SU-DHL-6 (cell line): ENCODE measurements at regions not wholly inside any gene's neighbourhood (a gene's known extent, or its start where the extent isn't known, plus 50 kb on each side); places are given as distances from the start of the nearest gene placed in this dataset.

Source experiments
- H2AFZ ChIP-seq: fragments of 200-600 bp; sonication (generic); 2 replicates; pipeline ENCODE4 v1.6.1; 2014; ENCODE audit warnings: low read depth, mild to moderate bottlenecking, moderate library complexity, mixed read lengths, antibody characterized with exemption, low read length; ENCODE audit not compliant: severe bottlenecking
- H3F3A ChIP-seq: fragments of 200-600 bp; shearing (Covaris generic); 2 replicates; pipeline ENCODE4 v1.6.0; 2016; ENCODE audit warnings: antibody characterized with exemption, mild to moderate bottlenecking; ENCODE audit not compliant: insufficient read depth
- H3K27ac ChIP-seq: fragments of 200-600 bp; sonication (generic); 2 replicates; pipeline ENCODE4 v1.5.1; 2016; ENCODE audit warnings: low read depth, mild to moderate bottlenecking, low read length, moderate library complexity, mixed read lengths
- H3K27me3 ChIP-seq: fragments of 200-600 bp; sonication (generic), shearing (Covaris generic); 2 replicates; pipeline ENCODE4 v1.6.0; 2014; ENCODE audit warnings: mild to moderate bottlenecking, low read length
- H3K36me3 ChIP-seq: fragments of 200-600 bp; sonication (generic); 2 replicates; pipeline ENCODE4 v1.6.1; 2014; ENCODE audit warnings: mild to moderate bottlenecking, low read length, mixed read lengths
- H3K4me2 ChIP-seq: fragments of 300-600, 200-600 bp; shearing (Covaris generic), sonication (generic); 2 replicates; pipeline ENCODE4 v1.6.0; 2014; ENCODE audit warnings: low read length, low read depth, mild to moderate bottlenecking; ENCODE audit not compliant: poor library complexity, severe bottlenecking
- H3K4me3 ChIP-seq: fragments of 200-600 bp; sonication (generic); 2 replicates; pipeline ENCODE4 v1.5.1; 2014; ENCODE audit warnings: antibody characterized with exemption, low read length, mild to moderate bottlenecking, mixed read lengths; ENCODE audit not compliant: insufficient read depth, poor library complexity, severe bottlenecking
- H3K79me2 ChIP-seq: fragments of 200-600 bp; sonication (generic); 2 replicates; pipeline ENCODE4 v1.6.1; 2014; ENCODE audit warnings: mild to moderate bottlenecking, low read length, moderate library complexity; ENCODE audit not compliant: insufficient read depth
- H3K9ac ChIP-seq: fragments of 200-600 bp; sonication (generic); 2 replicates; pipeline ENCODE4 v1.7.0; 2014; ENCODE audit warnings: mild to moderate bottlenecking, low read length
- H3K9me2 ChIP-seq: fragments of 200-600 bp; sonication (generic); replicated peaks from 2 replicates; pipeline ENCODE4 v1.6.1; 2014; ENCODE audit warnings: low read length; ENCODE audit not compliant: insufficient read depth
- H3K9me3 ChIP-seq: fragments of 200-600 bp; sonication (generic); 2 replicates; pipeline ENCODE4 v1.6.1; 2014; ENCODE audit warnings: low read length, mixed read lengths; ENCODE audit not compliant: insufficient read depth
- H4K20me1 ChIP-seq: fragments of 200-600 bp; sonication (generic); 2 replicates; pipeline ENCODE4 v1.6.1; 2014; ENCODE audit warnings: low read depth, mild to moderate bottlenecking, antibody characterized with exemption, low read length, moderate library complexity, mixed read lengths
- EZH2phosphoT487 ChIP-seq: fragments of 200-600 bp; sonication (generic), shearing (Covaris generic); conservative IDR thresholded peaks from 2 replicates; pipeline ENCODE4 v1.6.1; 2018; ENCODE audit warnings: mild to moderate bottlenecking, antibody characterized with exemption, low read length, moderate library complexity, mixed read lengths
- TF ChIP-seq, protein P1 (sequence below): fragments of 200-600 bp; sonication (generic); IDR thresholded peaks from one replicate; pipeline ENCODE4 v1.5.1; 2017; ENCODE audit warnings: antibody characterized with exemption, mild to moderate bottlenecking, low read length, moderate library complexity; ENCODE audit not compliant: insufficient read depth, poor library complexity, severe bottlenecking

- no peak overlapping the region for H2AFZ ChIP-seq
Observed at GRCh38 chr12:66066137-66066928, 64.2 kb downstream of the LLPH start.

DNA sequence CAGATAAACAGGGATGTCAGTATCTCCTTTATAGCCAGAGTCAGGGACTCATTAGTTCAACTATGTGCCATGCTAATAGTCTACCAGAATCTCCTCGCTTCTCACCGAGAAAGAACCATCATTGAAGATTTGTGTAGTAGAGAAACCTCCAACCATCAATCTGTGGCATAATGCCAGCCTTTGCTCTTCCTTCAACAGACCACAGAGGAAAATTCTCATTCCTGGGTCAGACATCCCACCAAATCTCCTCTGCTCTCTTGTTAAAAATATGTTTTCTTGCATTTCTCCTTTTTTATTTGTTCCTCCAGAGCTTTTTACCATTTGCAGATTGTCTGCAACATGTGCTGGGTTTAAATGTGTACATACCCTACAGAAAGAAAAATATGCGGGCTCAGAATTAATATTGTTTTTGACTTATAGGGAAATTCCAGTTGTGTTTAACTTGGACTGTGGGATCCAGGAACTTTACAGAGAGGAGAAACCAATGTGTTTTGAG lies 64.9 kb downstream of the LLPH start:
- H3K9me3 ChIP-seq, result no peaks in the 10 kb centered on the region
- H4K20me1 ChIP-seq, result no peaks in the 10 kb centered on the region
- no peak overlapping the region for H3K27ac ChIP-seq
- no peak for TF ChIP-seq EZH2phosphoT487
- TF ChIP-seq, protein P1, sequence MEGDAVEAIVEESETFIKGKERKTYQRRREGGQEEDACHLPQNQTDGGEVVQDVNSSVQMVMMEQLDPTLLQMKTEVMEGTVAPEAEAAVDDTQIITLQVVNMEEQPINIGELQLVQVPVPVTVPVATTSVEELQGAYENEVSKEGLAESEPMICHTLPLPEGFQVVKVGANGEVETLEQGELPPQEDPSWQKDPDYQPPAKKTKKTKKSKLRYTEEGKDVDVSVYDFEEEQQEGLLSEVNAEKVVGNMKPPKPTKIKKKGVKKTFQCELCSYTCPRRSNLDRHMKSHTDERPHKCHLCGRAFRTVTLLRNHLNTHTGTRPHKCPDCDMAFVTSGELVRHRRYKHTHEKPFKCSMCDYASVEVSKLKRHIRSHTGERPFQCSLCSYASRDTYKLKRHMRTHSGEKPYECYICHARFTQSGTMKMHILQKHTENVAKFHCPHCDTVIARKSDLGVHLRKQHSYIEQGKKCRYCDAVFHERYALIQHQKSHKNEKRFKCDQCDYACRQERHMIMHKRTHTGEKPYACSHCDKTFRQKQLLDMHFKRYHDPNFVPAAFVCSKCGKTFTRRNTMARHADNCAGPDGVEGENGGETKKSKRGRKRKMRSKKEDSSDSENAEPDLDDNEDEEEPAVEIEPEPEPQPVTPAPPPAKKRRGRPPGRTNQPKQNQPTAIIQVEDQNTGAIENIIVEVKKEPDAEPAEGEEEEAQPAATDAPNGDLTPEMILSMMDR, result no peak
- H3K9me2 ChIP-seq, result no peaks in the 10 kb centered on the region
- H3K4me3 ChIP-seq, result no peak overlapping the region
- no peak overlapping the region for H2AFZ ChIP-seq
- no peak overlapping the region for H3K9ac ChIP-seq
- no peaks in the 10 kb centered on the region for H3K79me2 ChIP-seq
- no peak overlapping the region for H3K4me2 ChIP-seq
- no peaks in the 10 kb centered on the region for H3K27me3 ChIP-seq
- H3K36me3 ChIP-seq, result no peaks in the 10 kb centered on the region
- H3F3A ChIP-seq, result no peaks in the 10 kb centered on the region

More at GRCh38 chr12:66066137-66066928, 64.2 kb downstream of the LLPH start:
- H3K79me2 ChIP-seq, result no peaks in the 10 kb centered on the region
- no peak overlapping the region for H3K4me3 ChIP-seq
- no peak overlapping the region for H3K4me2 ChIP-seq
- H4K20me1 ChIP-seq, result no peaks in the 10 kb centered on the region
- no peaks in the 10 kb centered on the region for H3K36me3 ChIP-seq
- H3K27me3 ChIP-seq, result no peaks in the 10 kb centered on the region
- no peaks in the 10 kb centered on the region for H3F3A ChIP-seq
- TF ChIP-seq EZH2phosphoT487, result no peak
- TF ChIP-seq, protein P1, result no peak
- H3K9me2 ChIP-seq, result no peaks in the 10 kb centered on the region
- H3K9ac ChIP-seq, result no peak overlapping the region
- H3K27ac ChIP-seq, result no peak overlapping the region
- H3K9me3 ChIP-seq, result no peaks in the 10 kb centered on the region

GRCh38 chr12:66065150-66065549 lies 65.4 kb downstream of the LLPH start:
- H3K27me3 ChIP-seq, result no peaks in the 10 kb centered on the region
- H2AFZ ChIP-seq, result no peak overlapping the region
- no peaks in the 10 kb centered on the region for H3K9me2 ChIP-seq
- H3K9ac ChIP-seq, result no peak overlapping the region
- no peaks in the 10 kb centered on the region for H3K9me3 ChIP-seq
- H3F3A ChIP-seq, result no peaks in the 10 kb centered on the region
- H3K36me3 ChIP-seq, result no peaks in the 10 kb centered on the region
- H3K4me2 ChIP-seq, result no peak overlapping the region
- no peak overlapping the region for H3K4me3 ChIP-seq
- H3K79me2 ChIP-seq, result no peaks in the 10 kb centered on the region
- H4K20me1 ChIP-seq, result no peaks in the 10 kb centered on the region
- TF ChIP-seq, protein P1, result no peak
- TF ChIP-seq EZH2phosphoT487, result no peak
- no peak overlapping the region for H3K27ac ChIP-seq
